K562 (cell line): ENCODE measurements at regions not wholly inside any gene's neighbourhood (a gene's known extent, or its start where the extent isn't known, plus 50 kb on each side); places are given as distances from the start of the nearest gene placed in this dataset.

Experiments used
- BRD4 ChIP-seq: fragments of 200-600 bp; sonication (generic); IDR thresholded peaks from 2 replicates; pipeline ENCODE4 v1.6.1; 2017; ENCODE audit warnings: inconsistent platforms
- CBX8 ChIP-seq: fragments of 200-600 bp; sonication (generic); IDR thresholded peaks from 2 replicates; pipeline ENCODE4 v1.6.1; 2012; ENCODE audit warnings: borderline replicate concordance, mixed run types, low read depth, mild to moderate bottlenecking, moderate library complexity, mixed read lengths, low read length, control low read depth, inconsistent platforms; ENCODE audit not compliant: poor library complexity, severe bottlenecking; ENCODE audit errors: extremely low read depth
- ELF2 ChIP-seq: fragments of 250-450 bp; sonication (Bioruptor Pico); IDR thresholded peaks from 2 replicates; pipeline ENCODE4 v1.5.0; 2021; ENCODE audit warnings: mild to moderate bottlenecking
- EP400 ChIP-seq: fragments of 450-650 bp; IDR thresholded peaks from 2 replicates; pipeline ENCODE4 v1.6.1; 2017; ENCODE audit warnings: antibody characterized with exemption, mild to moderate bottlenecking, moderate library complexity
- GATAD2B ChIP-seq: fragments of 450-650 bp; IDR thresholded peaks from 2 replicates; pipeline ENCODE4 v1.6.1; 2017; ENCODE audit warnings: mild to moderate bottlenecking, borderline replicate concordance
- JUND ChIP-seq, 2 experiments: IDR thresholded peaks; 2 replicates in 1 of 2; 3 replicates in 1 of 2; pipeline ENCODE4 v1.6.1; 2011; ENCODE audit warnings: borderline replicate concordance in 2 of 2, low read depth in 2 of 2, low read length in 2 of 2, improper control_type of control experiment in 1 of 2, missing biosample characterization in 1 of 2, missing genetic modification characterization in 1 of 2, missing genetic modification reagents in 1 of 2
- MAFF ChIP-seq: IDR thresholded peaks from 2 replicates; pipeline ENCODE4 v1.6.1; 2012; ENCODE audit warnings: low read length, improper control_type of control experiment
- MYNN ChIP-seq, 2 experiments: sonication (generic); formaldehyde crosslinking in 1 of 2; IDR thresholded peaks; 2 replicates each; pipeline versions ENCODE4 v1.5.0 to v1.6.1; 2016 to 2020; ENCODE audit warnings: antibody characterized with exemption in 1 of 2, missing genetic modification reagents in 1 of 2
- NCOA2 ChIP-seq, 2 experiments: fragments of 450-650 bp; IDR thresholded peaks; 2 replicates each; pipeline ENCODE4 v1.6.1; 2018; ENCODE audit warnings: mild to moderate bottlenecking in 2 of 2, moderate library complexity in 1 of 2; ENCODE audit not compliant: partially characterized antibody in 2 of 2
- NCOA6 ChIP-seq: fragments of 450-650 bp; IDR thresholded peaks from 2 replicates; pipeline ENCODE4 v1.6.1; 2017; ENCODE audit warnings: mild to moderate bottlenecking
- NCOR1 ChIP-seq: fragments of 450-650 bp; IDR thresholded peaks from 2 replicates; pipeline ENCODE4 v1.6.1; 2016; ENCODE audit warnings: mild to moderate bottlenecking, moderate library complexity
- RFX1 ChIP-seq: fragments of 450-650 bp; IDR thresholded peaks from 2 replicates; pipeline ENCODE4 v1.6.1; 2016; ENCODE audit warnings: mild to moderate bottlenecking, moderate library complexity
- SUPT5H ChIP-seq: fragments of 450-650 bp; IDR thresholded peaks from 2 replicates; pipeline ENCODE4 v1.6.1; 2016
- TSHZ1 ChIP-seq: fragments of 250-450 bp; sonication (Bioruptor Pico); IDR thresholded peaks from 2 replicates; pipeline ENCODE4 v1.4.0; 2020; ENCODE audit warnings: mild to moderate bottlenecking, moderate library complexity
- VEZF1 ChIP-seq: fragments of 200-800 bp; sonication (Bioruptor generic); IDR thresholded peaks from 2 replicates; pipeline ENCODE4 v1.6.1; 2017; ENCODE audit warnings: missing genetic modification characterization, missing compliant biosample characterization
- ZBTB8A ChIP-seq: fragments of 450-650 bp; IDR thresholded peaks from 2 replicates; pipeline ENCODE4 v1.6.1; 2018; ENCODE audit warnings: mild to moderate bottlenecking, moderate library complexity; ENCODE audit not compliant: partially characterized antibody
- ZC3H8 ChIP-seq: fragments of 450-650 bp; IDR thresholded peaks from 2 replicates; pipeline ENCODE4 v1.6.1; 2017
- ZNF165 ChIP-seq: fragments of 250-450 bp; sonication (Bioruptor Pico); IDR thresholded peaks from 2 replicates; pipeline ENCODE4 v1.4.0; 2020; ENCODE audit warnings: borderline replicate concordance
- ZNF511 ChIP-seq: sonication (generic); formaldehyde crosslinking; IDR thresholded peaks from 2 replicates; pipeline ENCODE4 v1.8.0; 2022; ENCODE audit warnings: mild to moderate bottlenecking, missing genetic modification reagents
- ZNF639 ChIP-seq, 2 experiments: fragments of 200-800 bp in 1 of 2; sonication (Bioruptor generic) in 1 of 2; sonication (generic) in 1 of 2; formaldehyde crosslinking in 1 of 2; IDR thresholded peaks in 1 of 2; conservative IDR thresholded peaks in 1 of 2; 2 replicates each; pipeline versions ENCODE4 v1.5.0 to v1.6.1; 2016 to 2020; ENCODE audit warnings: missing compliant biosample characterization in 1 of 2, missing genetic modification characterization in 1 of 2, missing genetic modification reagents in 1 of 2
- ZNF764 ChIP-seq: fragments of 250-450 bp; sonication (Bioruptor Pico); IDR thresholded peaks from 2 replicates; pipeline ENCODE4 v1.4.0; 2020; ENCODE audit warnings: low read depth, mild to moderate bottlenecking, moderate library complexity
- ZNF79 ChIP-seq: fragments of 250-450 bp; sonication (Bioruptor Pico); IDR thresholded peaks from 2 replicates; pipeline ENCODE4 v1.4.0; 2020; ENCODE audit warnings: low read depth, mild to moderate bottlenecking, moderate library complexity

- TF ChIP-seq MYNN (IDR thresholded peaks at IDR 0.05) (no peak), MYNN (CRISPR knock-in tag; IDR thresholded peaks at IDR 0.05) (no peak), NCOA6 (no peak), TSHZ1 (CRISPR knock-in tag) (0 out of 2 replicates have a peak, but pooled peaks have one; percentile 7), ZNF165 (0 out of 2 replicates have a peak, but pooled peaks have one; percentile 17), RFX1 (no peak), NCOA2 (IDR thresholded peaks at IDR 0.05; ENCODE audit: partially characterized antibody in 2 of 2) (no peak), MAFF (peak; percentile 32; the same call in 1 of the 2 replicates), BRD4 (no peak), ZNF79 (CRISPR knock-in tag) (no peak), ELF2 (CRISPR knock-in tag) (no peak), ZNF511 (CRISPR knock-in tag) (no peak), SUPT5H (no peak), ZNF764 (CRISPR knock-in tag) (no peak), VEZF1 (CRISPR knock-in tag) (no peak), ZNF639 (CRISPR knock-in tag; conservative IDR thresholded peaks at IDR 0.05 in 1 of 2, IDR thresholded peaks at IDR 0.05 in 1 of 2) (no peak), EP400 (peak; percentile 48), GATAD2B (no peak), ZBTB8A (no peak), ZC3H8 (no peak), NCOR1 (no peak), CBX8 (no peak), JUND (IDR thresholded peaks at IDR 0.05; ENCODE audit: borderline replicate concordance, low read depth, low read length) (peak; percentile 83), JUND (tag; IDR thresholded peaks at IDR 0.05; ENCODE audit: borderline replicate concordance, low read depth, low read length) (peak; percentile 81; the same call in 2 of the 3 replicates)
These were observed 358.4 kb upstream of the PROK2 start (continued) for GRCh38 chr3:72143322-72143721.
